GM12891 (cell line): ENCODE measurements at regions not wholly inside any gene's neighbourhood (a gene's known extent, or its start where the extent isn't known, plus 50 kb on each side); places are given as distances from the start of the nearest gene placed in this dataset.

ENCODE experiments used
- DNase-seq: peaks from one replicate; pipeline ENCODE4 v3.0.0; 2011; ENCODE audit warnings: low spot score; ENCODE audit not compliant: insufficient read length
- FAIRE-seq: peaks from 2 replicates; lab custom pipeline; 2011; peaks lifted over from hg19 to GRCh38; lab: Jason Lieb, UNC
- PAX5 ChIP-seq: IDR thresholded peaks from 2 replicates; pipeline ENCODE4 v1.6.1; 2011; ENCODE audit warnings: low read length, moderate library complexity, mild to moderate bottlenecking; ENCODE audit not compliant: insufficient read depth, severe bottlenecking
- POLR2A ChIP-seq: IDR thresholded peaks from 2 replicates; pipeline ENCODE4 v1.6.1; 2011; ENCODE audit warnings: low read depth, low read length, control low read depth
- POLR2AphosphoS5 ChIP-seq: IDR thresholded peaks from 2 replicates; pipeline ENCODE4 v1.6.1; 2011; ENCODE audit warnings: low read depth, low read length, control low read depth
- POU2F2 ChIP-seq: IDR thresholded peaks from 2 replicates; pipeline ENCODE4 v1.6.1; 2011; ENCODE audit warnings: low read depth, mild to moderate bottlenecking, control low read depth, low read length, moderate library complexity
- SPI1 ChIP-seq: IDR thresholded peaks from 2 replicates; pipeline ENCODE4 v1.6.1; 2011; ENCODE audit warnings: low read depth, low read length, control low read depth
- TAF1 ChIP-seq: IDR thresholded peaks from 2 replicates; pipeline ENCODE4 v1.6.1; 2011; ENCODE audit warnings: low read depth, low read length, control low read depth

DNA sequence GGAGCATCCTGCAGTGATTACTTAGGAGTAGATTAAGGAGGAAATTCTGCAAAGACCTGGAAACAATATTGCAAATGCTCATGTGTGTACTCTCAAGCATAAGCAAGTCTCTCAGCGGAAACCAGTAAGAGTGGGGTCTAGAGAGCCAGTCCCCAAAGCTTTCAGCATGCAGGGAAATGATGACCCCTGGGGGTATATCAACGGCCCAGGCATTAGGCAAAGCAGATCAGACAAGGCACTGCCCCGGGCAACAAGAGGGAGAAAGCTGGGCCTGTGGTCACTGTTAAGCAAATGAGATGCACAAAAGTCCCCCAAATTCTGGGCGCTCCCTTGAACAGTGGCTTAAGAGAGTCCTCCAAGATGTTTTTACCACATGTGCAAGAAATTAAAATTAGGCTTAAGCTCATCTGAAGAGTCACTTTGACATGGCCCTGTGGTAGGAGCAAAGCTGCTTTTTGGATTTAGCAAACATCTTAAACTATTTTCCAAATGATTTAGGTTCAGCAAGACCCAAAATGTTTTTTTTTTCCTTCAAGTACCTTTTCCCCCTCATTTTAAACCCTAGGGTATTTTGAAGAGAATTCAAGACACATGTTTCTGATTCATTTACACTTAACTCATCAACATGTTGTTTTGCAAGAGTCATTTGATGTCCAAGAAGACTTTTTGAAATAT, 457.1 kb upstream of the TBX3 start:
- TF ChIP-seq PAX5 (no peak), TAF1 (no peak), POLR2A (no peak), POU2F2 (no peak), POLR2AphosphoS5 (no peak), SPI1 (no peak)
- FAIRE-seq (no peak), DNase-seq (no peak)

GRCh38 chr12:115137812-115138521, 454.0 kb upstream of the TBX3 start:
- no peak for TF ChIP-seq POLR2A
- TF ChIP-seq SPI1: no peak
- no peak for TF ChIP-seq POU2F2
- TF ChIP-seq PAX5: no peak
- no peak for TF ChIP-seq TAF1
- TF ChIP-seq POLR2AphosphoS5: no peak
- DNase-seq (no peak), FAIRE-seq (no peak)

DNA sequence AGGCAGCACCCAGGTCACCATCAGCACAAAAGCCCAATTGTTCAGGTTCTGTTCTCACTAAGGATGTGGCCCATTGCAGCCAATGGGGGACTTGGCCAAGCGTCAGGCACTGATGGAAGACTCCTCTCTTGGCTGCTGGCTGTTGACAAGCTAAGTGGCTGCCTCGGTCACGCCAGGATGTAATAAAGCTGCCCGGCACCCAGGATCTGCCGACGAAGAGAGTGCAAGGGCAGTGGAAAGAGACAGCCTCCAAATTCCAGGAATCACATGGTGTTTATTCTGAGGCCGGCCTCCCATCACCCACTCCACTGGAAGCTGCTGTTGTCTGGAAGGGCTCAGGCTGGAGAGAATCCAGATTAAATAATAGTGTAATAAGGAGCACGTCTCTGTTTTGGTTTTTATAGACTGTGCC, 451.8 kb upstream of the TBX3 start:
- no peak for DNase-seq
- FAIRE-seq: no peak
- no peak for TF ChIP-seq PAX5
- no peak for TF ChIP-seq POLR2AphosphoS5
- no peak for TF ChIP-seq TAF1
- no peak for TF ChIP-seq SPI1
- no peak for TF ChIP-seq POLR2A
- TF ChIP-seq POU2F2: no peak

GRCh38 chr12:115134298-115134697, 450.3 kb upstream of the TBX3 start:
- TF ChIP-seq POLR2AphosphoS5: no peak
- TF ChIP-seq POU2F2: no peak
- no peak for TF ChIP-seq POLR2A
- TF ChIP-seq PAX5: no peak
- no peak for TF ChIP-seq SPI1
- no peak for TF ChIP-seq TAF1
- FAIRE-seq: no peak

DNA sequence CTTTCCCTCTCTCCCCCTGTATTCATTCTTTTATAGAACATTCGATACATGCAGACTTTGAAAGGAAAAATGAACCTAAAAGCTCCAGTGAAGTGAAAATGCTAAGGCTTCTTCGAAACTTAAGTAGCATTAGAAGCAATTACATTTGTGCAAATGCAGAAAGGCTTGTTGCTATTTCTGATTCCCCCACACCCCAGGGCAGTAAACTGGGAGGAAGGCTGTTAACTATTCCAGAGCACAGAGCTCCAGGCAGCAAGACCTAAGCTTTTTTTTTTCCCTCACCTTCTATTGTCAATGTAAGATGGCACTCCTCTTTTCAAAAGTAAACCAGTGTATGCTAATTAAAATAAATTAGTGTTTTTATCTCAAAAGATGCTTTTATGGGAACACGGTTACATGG, 448.9 kb upstream of the TBX3 start:
- no peak for TF ChIP-seq POLR2A
- no peak for TF ChIP-seq PAX5
- TF ChIP-seq TAF1: no peak
- TF ChIP-seq POLR2AphosphoS5: no peak
- no peak for TF ChIP-seq SPI1
- no peak for TF ChIP-seq POU2F2
- FAIRE-seq: no peak
- DNase-seq: no peak

More at GRCh38 chr12:115134298-115134697, 450.3 kb upstream of the TBX3 start:
- DNase-seq: no peak

- DNase-seq: no peak
Measured at GRCh38 chr12:115132145-115132544, 448.2 kb upstream of the TBX3 start.

GRCh38 chr12:115129727-115130126, 445.8 kb upstream of the TBX3 start:
- no peak for FAIRE-seq
- DNase-seq: no peak
- TF ChIP-seq POU2F2 (no peak), POLR2A (no peak), SPI1 (no peak), TAF1 (no peak), POLR2AphosphoS5 (no peak), PAX5 (no peak)

More at GRCh38 chr12:115132145-115132544, 448.2 kb upstream of the TBX3 start:
- no peak for FAIRE-seq
- no peak for TF ChIP-seq POLR2A
- no peak for TF ChIP-seq TAF1
- TF ChIP-seq POU2F2: no peak

DNA sequence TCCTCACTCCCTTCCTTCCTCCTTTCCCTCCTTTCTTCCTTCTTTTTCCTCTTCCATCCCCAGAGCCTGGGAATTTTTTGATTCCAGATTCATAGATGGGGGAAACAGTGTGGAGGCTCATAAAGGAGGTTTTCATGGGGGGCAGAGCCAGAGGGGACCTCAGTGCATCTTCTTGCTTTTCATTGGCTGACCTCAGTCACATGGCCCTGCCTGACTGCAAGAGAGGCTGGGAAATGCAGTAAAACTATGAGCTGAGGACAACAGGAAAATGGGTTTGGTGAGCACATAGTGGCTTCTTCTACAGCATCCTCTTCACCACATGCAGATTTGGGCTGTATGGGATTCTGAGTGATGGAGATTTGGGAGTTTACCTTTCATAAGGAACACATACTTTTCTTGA, 437.1 kb upstream of the TBX3 start:
- TF ChIP-seq SPI1: no peak
- no peak for TF ChIP-seq POU2F2
- no peak for TF ChIP-seq TAF1
- TF ChIP-seq POLR2A: no peak
- no peak for TF ChIP-seq PAX5
- no peak for TF ChIP-seq POLR2AphosphoS5
- FAIRE-seq: no peak
- no peak for DNase-seq

DNA sequence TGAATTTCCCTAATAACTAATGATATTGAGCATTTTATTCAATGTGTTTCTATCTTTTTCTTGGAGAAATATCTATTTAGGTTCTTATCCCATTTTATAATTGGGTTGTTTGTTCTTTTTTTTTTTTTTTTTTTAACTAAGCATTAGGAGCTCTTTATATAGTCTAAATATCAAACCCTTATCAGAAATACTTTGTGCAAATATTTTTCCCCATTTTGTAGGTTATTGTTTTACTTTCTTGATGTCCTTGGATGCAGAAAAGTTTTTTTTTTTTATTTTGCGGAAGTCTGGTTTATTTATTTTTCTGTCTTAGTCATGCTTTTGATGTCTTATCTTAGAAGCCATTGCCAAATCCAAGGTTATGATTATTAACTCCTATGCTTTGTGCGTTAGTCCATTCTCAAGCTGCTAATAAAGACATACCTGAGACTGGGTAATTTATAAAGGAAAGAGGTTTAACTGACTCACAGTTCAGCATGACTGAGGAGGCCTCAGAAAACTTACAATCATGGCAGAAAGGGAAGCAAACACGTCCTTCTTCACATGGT, 434.3 kb upstream of the TBX3 start:
- DNase-seq: no peak
- FAIRE-seq: no peak
- TF ChIP-seq POLR2AphosphoS5: no peak
- TF ChIP-seq TAF1: no peak
- TF ChIP-seq PAX5: no peak
- TF ChIP-seq POU2F2: no peak
- no peak for TF ChIP-seq POLR2A
- TF ChIP-seq SPI1: no peak

DNA sequence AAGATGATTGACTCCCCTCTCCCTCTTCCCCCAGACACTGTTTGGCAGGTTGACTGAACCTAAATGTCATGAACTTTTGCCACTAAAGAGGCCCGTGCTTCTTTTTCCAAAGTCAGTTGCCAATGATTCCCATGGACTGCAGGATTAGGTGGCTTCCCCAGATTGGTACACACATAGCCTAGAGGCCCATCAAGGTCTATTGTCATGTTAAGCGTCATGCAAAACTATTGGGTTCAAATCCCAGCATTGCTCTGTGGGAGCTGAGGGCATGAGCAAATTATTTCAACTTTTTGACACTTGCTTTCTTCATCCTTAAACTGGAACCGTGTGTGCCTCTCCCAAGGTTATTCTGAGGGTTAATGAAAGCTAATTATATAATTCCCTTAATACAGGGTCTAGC, 430.2 kb upstream of the TBX3 start:
- TF ChIP-seq POU2F2: no peak
- no peak for TF ChIP-seq POLR2A
- TF ChIP-seq TAF1: no peak
- no peak for TF ChIP-seq SPI1
- TF ChIP-seq PAX5: no peak
- TF ChIP-seq POLR2AphosphoS5: no peak
- no peak for FAIRE-seq
- no peak for DNase-seq
